Astrocyte (in vitro differentiated cells and primary cell): ENCODE measurements at regions not wholly inside any gene's neighbourhood (a gene's known extent, or its start where the extent isn't known, plus 50 kb on each side); places are given as distances from the start of the nearest gene placed in this dataset. TPM values are rescaled to one million over a fixed set of nuclear protein-coding genes. Genes with fewer than 3 reads are reported as not detected.

Experiments
- DNase-seq: peaks from one replicate; pipeline ENCODE4 v3.0.0-alpha.2; 2010; ENCODE audit warnings: low read depth
- FAIRE-seq: peaks from 2 replicates; lab custom pipeline; 2011; peaks lifted over from hg19 to GRCh38; lab: Jason Lieb, UNC
- H2AFZ ChIP-seq: 2 replicates; pipeline ENCODE4 v1.6.0; 2012; ENCODE audit warnings: low read depth, low read length, inconsistent platforms
- H3K27ac ChIP-seq: 2 replicates; pipeline ENCODE4 v1.5.1; 2011; ENCODE audit warnings: low read depth, low read length, inconsistent platforms
- H3K27me3 ChIP-seq: 2 replicates; pipeline ENCODE4 v1.6.0; 2011; ENCODE audit warnings: low read length, inconsistent platforms; ENCODE audit not compliant: insufficient read depth
- H3K36me3 ChIP-seq: 2 replicates; pipeline ENCODE4 v1.5.1; 2011; ENCODE audit warnings: low read length, inconsistent platforms; ENCODE audit not compliant: insufficient read depth
- H3K4me1 ChIP-seq: 2 replicates; pipeline ENCODE4 v1.5.1; 2011; ENCODE audit warnings: low read length, inconsistent platforms; ENCODE audit not compliant: insufficient read depth
- H3K4me2 ChIP-seq: 2 replicates; pipeline ENCODE4 v1.6.0; 2012; ENCODE audit warnings: low read length, inconsistent platforms
- H3K4me3 ChIP-seq: 2 replicates; pipeline ENCODE4 v1.5.1; 2011; ENCODE audit warnings: low read depth, mild to moderate bottlenecking, low read length, inconsistent platforms; ENCODE audit not compliant: insufficient read depth
- H3K79me2 ChIP-seq: 2 replicates; pipeline ENCODE4 v1.6.0; 2012; ENCODE audit warnings: mild to moderate bottlenecking, low read length, inconsistent platforms; ENCODE audit not compliant: insufficient read depth
- H3K9ac ChIP-seq: 2 replicates; pipeline ENCODE4 v1.6.0; 2012; ENCODE audit warnings: mild to moderate bottlenecking, low read length, inconsistent platforms
- H3K9me3 ChIP-seq: 2 replicates; pipeline ENCODE4 v1.5.1; 2012; ENCODE audit warnings: low read depth, mild to moderate bottlenecking, low read length, inconsistent platforms; ENCODE audit not compliant: insufficient read depth
- H4K20me1 ChIP-seq: 2 replicates; pipeline ENCODE4 v1.6.0; 2012; ENCODE audit warnings: low read length, inconsistent platforms; ENCODE audit not compliant: insufficient read depth
- H3K27ac Mint-ChIP-seq: one replicate; pipeline ENCODE4 v1.8.0; 2021; ENCODE audit warnings: mild to moderate bottlenecking, mixed read lengths; ENCODE audit not compliant: unreplicated experiment
- H3K27me3 Mint-ChIP-seq: one replicate; pipeline ENCODE4 v1.8.0; 2021; ENCODE audit warnings: low read depth, mixed read lengths; ENCODE audit not compliant: unreplicated experiment
- H3K36me3 Mint-ChIP-seq: one replicate; pipeline ENCODE4 v1.8.0; 2021; ENCODE audit warnings: low read depth, mixed read lengths; ENCODE audit not compliant: unreplicated experiment
- H3K4me1 Mint-ChIP-seq: one replicate; pipeline ENCODE4 v1.8.0; 2021; ENCODE audit warnings: low read depth, mixed read lengths; ENCODE audit not compliant: unreplicated experiment
- H3K4me3 Mint-ChIP-seq: one replicate; pipeline ENCODE4 v1.8.0; 2021; ENCODE audit warnings: mild to moderate bottlenecking, moderate library complexity, mixed read lengths; ENCODE audit not compliant: unreplicated experiment
- H3K9me3 Mint-ChIP-seq: one replicate; pipeline ENCODE4 v1.8.0; 2021; ENCODE audit warnings: mild to moderate bottlenecking, mixed read lengths; ENCODE audit not compliant: unreplicated experiment
- EZH2 ChIP-seq: IDR thresholded peaks from 2 replicates; pipeline ENCODE4 v1.6.1; 2012; ENCODE audit warnings: mild to moderate bottlenecking, low read length, inconsistent platforms; ENCODE audit not compliant: insufficient read depth
- microRNA-seq: library from miRNA; unstranded; fragments of <30 nt; microRNA quantifications from one replicate; pipeline ENCODE4 v1.2.0, GENCODE V29; 2020
- TF ChIP-seq, protein P1 (sequence below): IDR thresholded peaks from 2 replicates; pipeline ENCODE4 v1.5.1; 2011; ENCODE audit warnings: low read depth, mild to moderate bottlenecking, inconsistent platforms, low read length, moderate library complexity; ENCODE audit not compliant: insufficient read depth

- DNase-seq = no peak
- Histone ChIP-seq H3K4me3 (no peak overlapping the region), H3K79me2 (no peaks in the 10 kb centered on the region), H3K4me2 (no peak overlapping the region), H4K20me1 (no peaks in the 10 kb centered on the region), H3K27me3 (no peaks in the 10 kb centered on the region), H3K36me3 (no peaks in the 10 kb centered on the region), H3K9ac (no peak overlapping the region), H3K4me1 (no peaks in the 10 kb centered on the region), H3K27ac (no peak overlapping the region), H3K9me3 (peaks cover 3% of the 10 kb centered on the region), H2AFZ (no peak overlapping the region)
- H3K4me3 Mint-ChIP-seq = no peak overlapping the region
- no peak overlapping the region for H3K27ac Mint-ChIP-seq
- TF ChIP-seq, protein P1, sequence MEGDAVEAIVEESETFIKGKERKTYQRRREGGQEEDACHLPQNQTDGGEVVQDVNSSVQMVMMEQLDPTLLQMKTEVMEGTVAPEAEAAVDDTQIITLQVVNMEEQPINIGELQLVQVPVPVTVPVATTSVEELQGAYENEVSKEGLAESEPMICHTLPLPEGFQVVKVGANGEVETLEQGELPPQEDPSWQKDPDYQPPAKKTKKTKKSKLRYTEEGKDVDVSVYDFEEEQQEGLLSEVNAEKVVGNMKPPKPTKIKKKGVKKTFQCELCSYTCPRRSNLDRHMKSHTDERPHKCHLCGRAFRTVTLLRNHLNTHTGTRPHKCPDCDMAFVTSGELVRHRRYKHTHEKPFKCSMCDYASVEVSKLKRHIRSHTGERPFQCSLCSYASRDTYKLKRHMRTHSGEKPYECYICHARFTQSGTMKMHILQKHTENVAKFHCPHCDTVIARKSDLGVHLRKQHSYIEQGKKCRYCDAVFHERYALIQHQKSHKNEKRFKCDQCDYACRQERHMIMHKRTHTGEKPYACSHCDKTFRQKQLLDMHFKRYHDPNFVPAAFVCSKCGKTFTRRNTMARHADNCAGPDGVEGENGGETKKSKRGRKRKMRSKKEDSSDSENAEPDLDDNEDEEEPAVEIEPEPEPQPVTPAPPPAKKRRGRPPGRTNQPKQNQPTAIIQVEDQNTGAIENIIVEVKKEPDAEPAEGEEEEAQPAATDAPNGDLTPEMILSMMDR = no peak
- no peak for TF ChIP-seq EZH2
- H3K36me3 Mint-ChIP-seq = no peaks in the 10 kb centered on the region
- H3K9me3 Mint-ChIP-seq = peaks cover 9% of the 10 kb centered on the region
- no peaks in the 10 kb centered on the region for H3K27me3 Mint-ChIP-seq
- H3K4me1 Mint-ChIP-seq = no peaks in the 10 kb centered on the region
- no peak for FAIRE-seq
These were observed 50.4 kb upstream of the MAP3K7 start for GRCh38 chr6:90637320-90637719.

Small RNAs in the stretch of these regions (microRNA-seq; reads per million reads assigned to microRNA genes)
- gene MIR4643 = not detected
